Left lung (tissue), 4 donors: ENCODE measurements at regions not wholly inside any gene's neighbourhood (a gene's known extent, or its start where the extent isn't known, plus 50 kb on each side); places are given as distances from the start of the nearest gene placed in this dataset.

ENCODE experiments used
- ATAC-seq: fragments of 200-7000 bp; cut with Tn5 transposase; one replicate; pipeline ENCODE4 v1.9.1; 2020; ENCODE audit warnings: moderate library complexity
- DNase-seq, 4 donors: peaks; one replicate each; pipeline ENCODE4 v3.0.0-alpha.2; 2013 to 2020
- H3K27ac ChIP-seq, 2 donors: fragments of 200-600 bp; sonication (generic) in 1 of 2; one replicate each; pipeline versions ENCODE4 v1.5.0 to v1.8.0; 2020 to 2021
- H3K27me3 ChIP-seq, 2 donors: fragments of 200-600 bp; sonication (generic) in 1 of 2; one replicate each; pipeline versions ENCODE4 v1.5.0 to v1.8.0; 2020 to 2021
- H3K36me3 ChIP-seq, 2 donors: fragments of 200-600 bp; sonication (generic) in 1 of 2; one replicate each; pipeline versions ENCODE4 v1.5.0 to v1.8.0; 2020 to 2021
- H3K4me1 ChIP-seq, 2 donors: fragments of 200-600 bp; one replicate each; pipeline ENCODE4 v1.8.0; 2021
- H3K4me3 ChIP-seq, 2 donors: fragments of 200-600 bp; sonication (generic) in 1 of 2; one replicate each; pipeline versions ENCODE4 v1.5.0 to v1.8.0; 2020 to 2021; ENCODE audit warnings: mild to moderate bottlenecking in 1 of 2
- H3K9me3 ChIP-seq, 2 donors: fragments of 200-600 bp; sonication (generic) in 1 of 2; one replicate each; pipeline versions ENCODE4 v1.5.0 to v1.8.0; 2020 to 2021
- intact Hi-C, 2 donors: fragments of 100-400 bp; cut with DNase I; formaldehyde crosslinking; loops; one replicate each; pipeline versions ENCODE4 v1.11.2 to v1.14.2; 2022
- TF ChIP-seq, protein P1 (sequence below), 2 donors: fragments of 200-600 bp; sonication (generic) in 1 of 2; IDR thresholded peaks; one replicate each; pipeline versions ENCODE4 v1.5.0 to v1.8.0; 2021; ENCODE audit warnings: antibody characterized with exemption in 2 of 2
- donor health status: DM: no; HTN: yes; CAD: no.
- donor health status: DM: no; HTN: no; CAD: no.

DNA sequence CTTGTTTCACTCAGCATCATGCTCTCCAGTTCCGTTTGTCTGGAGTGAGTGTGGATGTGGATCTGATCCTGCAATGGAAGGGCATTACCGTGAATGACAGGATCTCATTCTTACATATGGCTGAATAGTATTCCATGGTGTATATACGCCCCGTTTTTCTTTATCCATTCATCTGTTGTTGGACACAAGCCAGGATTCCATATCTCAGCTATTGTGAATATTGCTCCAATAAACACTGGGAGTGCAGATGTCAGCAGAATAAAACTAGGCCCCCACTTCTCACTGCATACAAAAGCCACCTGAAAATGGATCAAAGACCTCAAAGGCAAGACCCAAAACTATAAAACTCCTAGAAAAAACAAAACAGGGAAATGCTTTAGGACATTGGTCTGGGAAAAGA lies 120.3 kb upstream of the TMPRSS2 start:
- intact Hi-C loops, result no loop called here
- ATAC-seq (no peak), DNase-seq (no peak)
- Histone ChIP-seq H3K27ac (no peak overlapping the region), H3K36me3 (no peaks in the 10 kb centered on the region), H3K4me3 (no peak overlapping the region), H3K9me3 (peaks cover 0 to 2% of the 10 kb centered on the region in 2 donors), H3K4me1 (no peaks in the 10 kb centered on the region), H3K27me3 (peaks cover 0 to 12% of the 10 kb centered on the region in 2 donors)
- TF ChIP-seq, protein P1, sequence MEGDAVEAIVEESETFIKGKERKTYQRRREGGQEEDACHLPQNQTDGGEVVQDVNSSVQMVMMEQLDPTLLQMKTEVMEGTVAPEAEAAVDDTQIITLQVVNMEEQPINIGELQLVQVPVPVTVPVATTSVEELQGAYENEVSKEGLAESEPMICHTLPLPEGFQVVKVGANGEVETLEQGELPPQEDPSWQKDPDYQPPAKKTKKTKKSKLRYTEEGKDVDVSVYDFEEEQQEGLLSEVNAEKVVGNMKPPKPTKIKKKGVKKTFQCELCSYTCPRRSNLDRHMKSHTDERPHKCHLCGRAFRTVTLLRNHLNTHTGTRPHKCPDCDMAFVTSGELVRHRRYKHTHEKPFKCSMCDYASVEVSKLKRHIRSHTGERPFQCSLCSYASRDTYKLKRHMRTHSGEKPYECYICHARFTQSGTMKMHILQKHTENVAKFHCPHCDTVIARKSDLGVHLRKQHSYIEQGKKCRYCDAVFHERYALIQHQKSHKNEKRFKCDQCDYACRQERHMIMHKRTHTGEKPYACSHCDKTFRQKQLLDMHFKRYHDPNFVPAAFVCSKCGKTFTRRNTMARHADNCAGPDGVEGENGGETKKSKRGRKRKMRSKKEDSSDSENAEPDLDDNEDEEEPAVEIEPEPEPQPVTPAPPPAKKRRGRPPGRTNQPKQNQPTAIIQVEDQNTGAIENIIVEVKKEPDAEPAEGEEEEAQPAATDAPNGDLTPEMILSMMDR (IDR thresholded peaks at IDR 0.05), result no peak

DNA sequence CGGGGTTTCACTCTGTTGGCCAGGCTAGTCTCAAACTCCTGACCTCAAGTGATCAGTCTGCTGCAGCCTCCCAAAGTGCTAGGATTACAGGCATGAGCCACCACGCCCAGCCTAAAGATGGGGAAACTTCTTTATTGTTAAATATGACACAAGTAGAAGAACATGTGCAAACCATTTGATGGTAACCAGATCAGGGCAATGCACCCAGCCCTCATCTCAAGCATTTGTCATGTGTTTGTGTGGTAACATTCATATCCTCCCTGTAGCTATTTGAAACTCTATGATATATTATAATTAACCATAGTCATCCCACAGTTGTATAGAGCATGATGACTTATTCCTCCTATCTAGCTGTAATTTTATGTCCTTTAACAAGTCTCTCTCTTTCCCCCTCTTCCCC lies 119.5 kb upstream of the TMPRSS2 start:
- H3K9me3 ChIP-seq, result peaks cover 0 to 2% of the 10 kb centered on the region in 2 donors
- DNase-seq (no peak), ATAC-seq (no peak)
- no peak overlapping the region for H3K27ac ChIP-seq
- no peaks in the 10 kb centered on the region for H3K36me3 ChIP-seq
- TF ChIP-seq, protein P1 (IDR thresholded peaks at IDR 0.05), result no peak
- intact Hi-C loops, result no loop called here
- no peaks in the 10 kb centered on the region for H3K4me1 ChIP-seq
- H3K4me3 ChIP-seq, result no peak overlapping the region
- H3K27me3 ChIP-seq, result peaks cover 0 to 18% of the 10 kb centered on the region in 2 donors

DNA sequence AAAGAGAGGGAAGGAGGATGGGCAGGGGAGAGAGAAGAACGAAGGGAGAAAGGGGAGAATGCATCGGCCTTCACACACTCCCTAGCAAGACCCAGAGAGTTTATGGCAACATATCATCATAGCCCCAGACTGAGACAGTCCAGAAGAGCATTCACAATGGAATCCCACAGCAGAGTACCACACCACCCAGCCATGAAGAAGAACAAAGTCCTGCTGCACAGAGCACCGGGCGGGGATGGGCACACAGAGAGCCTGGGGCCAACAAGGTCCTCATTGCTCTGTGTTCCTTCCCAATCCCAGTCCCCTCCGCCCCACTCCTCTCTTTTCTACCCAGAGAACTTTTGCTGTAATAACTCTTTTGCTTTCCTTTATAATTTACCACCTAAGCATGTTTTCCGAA lies 118.1 kb upstream of the TMPRSS2 start:
- Histone ChIP-seq H3K27ac (no peak overlapping the region), H3K4me1 (no peaks in the 10 kb centered on the region), H3K9me3 (peaks cover 0 to 2% of the 10 kb centered on the region in 2 donors), H3K36me3 (no peaks in the 10 kb centered on the region), H3K4me3 (no peak overlapping the region), H3K27me3 (peaks cover 0 to 21% of the 10 kb centered on the region in 2 donors)
- intact Hi-C loops, result no loop called here
- DNase-seq (no peak), ATAC-seq (no peak)
- TF ChIP-seq, protein P1 (IDR thresholded peaks at IDR 0.05), result no peak

DNA sequence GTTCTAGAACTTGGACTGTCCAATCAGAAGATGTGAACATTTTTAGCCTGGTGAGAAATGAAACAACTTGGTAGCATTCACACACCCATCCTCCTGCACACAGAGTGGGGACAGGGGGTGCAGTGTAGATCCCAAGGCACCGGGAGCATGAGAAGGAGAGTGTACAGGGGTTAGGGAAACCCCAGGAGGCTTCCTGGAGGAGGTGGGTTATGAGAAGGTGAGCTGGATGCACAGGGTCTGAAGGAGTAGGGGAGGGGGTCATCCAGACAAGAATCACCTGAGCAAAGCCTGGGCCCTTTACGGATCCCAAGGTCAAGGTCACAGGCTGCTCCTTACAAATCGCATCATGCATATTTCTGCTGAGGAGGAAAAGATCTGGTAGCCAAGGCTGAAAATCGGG lies 117.5 kb upstream of the TMPRSS2 start:
- no peak overlapping the region for H3K4me3 ChIP-seq
- intact Hi-C loops, result no loop called here
- no peak overlapping the region for H3K27ac ChIP-seq
- H3K36me3 ChIP-seq, result no peaks in the 10 kb centered on the region
- H3K9me3 ChIP-seq, result peaks cover 0 to 2% of the 10 kb centered on the region in 2 donors
- no peak for ATAC-seq
- H3K4me1 ChIP-seq, result no peaks in the 10 kb centered on the region
- H3K27me3 ChIP-seq, result peaks cover 0 to 21% of the 10 kb centered on the region in 2 donors
- TF ChIP-seq, protein P1 (IDR thresholded peaks at IDR 0.05), result no peak
- no peak for DNase-seq

DNA sequence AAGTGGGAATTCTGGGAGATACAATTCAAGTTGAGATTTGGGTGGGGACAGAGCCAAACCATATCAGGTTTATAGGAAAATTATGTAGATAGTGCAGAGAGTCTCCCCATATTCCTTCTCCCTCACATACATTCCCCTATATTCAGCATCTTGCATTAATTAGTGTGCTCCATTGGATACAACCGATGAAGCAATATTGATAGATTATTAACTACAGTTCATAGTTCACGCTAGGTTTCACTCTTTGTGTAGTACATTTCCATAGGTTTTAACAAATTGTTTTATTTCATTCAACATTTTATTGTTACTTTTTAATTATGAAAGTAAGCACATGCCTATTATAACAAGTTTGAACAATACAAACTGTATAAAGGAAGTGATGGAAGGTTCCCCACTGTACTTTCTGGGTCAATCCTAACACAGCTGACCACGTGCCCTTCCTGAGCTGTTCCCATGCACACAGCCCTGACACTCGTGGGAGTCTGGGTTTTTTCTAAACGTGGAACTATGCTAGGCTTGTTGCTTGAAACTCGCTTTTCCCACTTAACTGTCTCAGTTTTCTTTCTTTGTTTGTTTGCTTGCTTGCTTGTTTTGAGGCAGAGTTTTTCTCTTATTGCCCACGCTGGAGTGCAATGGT lies 116.8 kb upstream of the TMPRSS2 start:
- H3K36me3 ChIP-seq, result no peaks in the 10 kb centered on the region
- H3K4me1 ChIP-seq, result no peaks in the 10 kb centered on the region
- no peak overlapping the region for H3K27ac ChIP-seq
- intact Hi-C loops, result no loop called here
- TF ChIP-seq, protein P1 (IDR thresholded peaks at IDR 0.05), result no peak
- H3K9me3 ChIP-seq, result peaks cover 0 to 2% of the 10 kb centered on the region in 2 donors
- no peak for DNase-seq
- H3K27me3 ChIP-seq, result peaks cover 0 to 21% of the 10 kb centered on the region in 2 donors
- no peak overlapping the region for H3K4me3 ChIP-seq
- no peak for ATAC-seq
